OCI-LY1 (cell line): ENCODE measurements at regions not wholly inside any gene's neighbourhood (a gene's known extent, or its start where the extent isn't known, plus 50 kb on each side); places are given as distances from the start of the nearest gene placed in this dataset.
"Not testable (repeated sequence)": the region's sequence is repeated elsewhere in the genome, so short reads cannot be mapped to it uniquely, and the experiment has no call there.

Experiments
- H2AFZ ChIP-seq: fragments of 200-600 bp; sonication (generic), shearing (Covaris generic); 2 replicates; pipeline ENCODE4 v1.6.0; 2014; ENCODE audit warnings: antibody characterized with exemption, mild to moderate bottlenecking, low read length
- H3F3A ChIP-seq: fragments of 200-600 bp; sonication (generic), shearing (Covaris generic); 2 replicates; pipeline ENCODE4 v1.6.0; 2014; ENCODE audit warnings: mild to moderate bottlenecking, antibody characterized with exemption, low read length, moderate library complexity; ENCODE audit not compliant: insufficient read depth
- H3K27ac ChIP-seq: fragments of 200-600 bp; sonication (generic); 2 replicates; pipeline ENCODE4 v1.5.1; 2014; ENCODE audit warnings: low read length, mixed run types, mild to moderate bottlenecking, low read depth; ENCODE audit not compliant: poor library complexity, severe bottlenecking
- H3K27me3 ChIP-seq: fragments of 200-600 bp; sonication (generic); 2 replicates; pipeline ENCODE4 v1.6.0; 2014; ENCODE audit warnings: antibody characterized with exemption, mild to moderate bottlenecking, low read length, moderate library complexity; ENCODE audit not compliant: insufficient read depth
- H3K36me3 ChIP-seq: fragments of 200-600 bp; sonication (generic); 2 replicates; pipeline ENCODE4 v1.6.1; 2014; ENCODE audit warnings: mild to moderate bottlenecking, antibody characterized with exemption, low read length, moderate library complexity, mixed read lengths; ENCODE audit not compliant: insufficient read depth
- H3K4me1 ChIP-seq: fragments of 200-600 bp; sonication (generic); 2 replicates; pipeline ENCODE4 v1.5.1; 2014; ENCODE audit warnings: mild to moderate bottlenecking, low read length, moderate library complexity; ENCODE audit not compliant: insufficient read depth, severe bottlenecking
- H3K4me2 ChIP-seq: fragments of 200-600 bp; sonication (generic), shearing (Covaris generic); 2 replicates; pipeline ENCODE4 v1.6.1; 2014; ENCODE audit warnings: low read length
- H3K4me3 ChIP-seq: fragments of 200-600 bp; sonication (generic); 2 replicates; pipeline ENCODE4 v1.5.1; 2014; ENCODE audit warnings: low read length, low read depth, mild to moderate bottlenecking, mixed read lengths; ENCODE audit not compliant: poor library complexity, severe bottlenecking
- H3K79me2 ChIP-seq: fragments of 200-600 bp; shearing (Covaris generic); 2 replicates; pipeline ENCODE4 v1.6.1; 2016; ENCODE audit warnings: mixed run types, low read length, mixed read lengths; ENCODE audit not compliant: insufficient read depth
- H3K9ac ChIP-seq: fragments of 200-600 bp; sonication (generic), shearing (Covaris generic); 2 replicates; pipeline ENCODE4 v1.6.1; 2014; ENCODE audit warnings: mild to moderate bottlenecking, low read length, mixed read lengths
- H3K9me2 ChIP-seq: fragments of 200-600 bp; sonication (generic), shearing (Covaris generic); 2 replicates; pipeline ENCODE4 v1.6.1; 2014; ENCODE audit warnings: low read depth, mild to moderate bottlenecking, low read length, mixed read lengths
- H3K9me3 ChIP-seq: fragments of 200-600 bp; shearing (Covaris generic); 2 replicates; pipeline ENCODE4 v1.6.1; 2014; ENCODE audit warnings: low read length, mixed read lengths
- H4K20me1 ChIP-seq: fragments of 200-600 bp; sonication (generic), shearing (Covaris generic); 2 replicates; pipeline ENCODE4 v1.6.0; 2016; ENCODE audit warnings: mild to moderate bottlenecking, low read length; ENCODE audit not compliant: insufficient read depth
- CTCF ChIP-seq: fragments of 200-600 bp; sonication (generic), shearing (Covaris generic); IDR thresholded peaks from 2 replicates; pipeline ENCODE4 v1.5.1; 2017; ENCODE audit warnings: mild to moderate bottlenecking, antibody characterized with exemption, low read length, moderate library complexity, mixed read lengths
- EZH2 ChIP-seq: fragments of 200-600 bp; sonication (generic), shearing (Covaris generic); IDR thresholded peaks from 2 replicates; pipeline ENCODE4 v1.8.0; 2017; ENCODE audit warnings: borderline replicate concordance, mixed run types, mild to moderate bottlenecking, antibody characterized with exemption, low read length, moderate library complexity, mixed read lengths

DNA sequence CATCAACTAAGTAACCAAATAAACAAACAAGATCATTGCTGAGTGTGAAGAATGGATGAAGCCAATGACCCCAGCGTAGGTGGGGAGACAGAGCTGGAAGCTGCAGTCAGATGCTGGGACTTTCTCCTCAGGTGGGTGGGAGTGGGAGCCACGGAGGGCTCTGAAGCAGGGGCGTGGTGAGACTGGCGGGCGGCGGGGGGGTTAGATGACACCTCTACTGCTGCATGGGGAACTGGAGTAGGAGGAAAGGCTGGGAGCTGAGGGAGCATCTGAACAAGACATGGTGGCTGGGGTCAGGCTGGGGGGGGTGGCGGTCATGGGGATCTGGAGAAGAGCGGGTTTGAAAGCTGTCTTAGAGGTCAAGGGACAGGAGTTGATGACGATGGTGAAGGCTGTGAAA lies 193.8 kb downstream of the C9orf50 start:
- TF ChIP-seq EZH2: no peak
- TF ChIP-seq CTCF: no peak
- Histone ChIP-seq H3K4me3 (no peak overlapping the region), H3K4me2 (no peak overlapping the region), H3K36me3 (no peaks in the 10 kb centered on the region), H3K9me3 (no peaks in the 10 kb centered on the region), H3K4me1 (peaks cover 5% of the 10 kb centered on the region), H2AFZ (no peak overlapping the region), H4K20me1 (no peaks in the 10 kb centered on the region), H3K9me2 (no peaks in the 10 kb centered on the region), H3K79me2 (no peaks in the 10 kb centered on the region), H3K27ac (no peak overlapping the region), H3F3A (no peaks in the 10 kb centered on the region), H3K27me3 (peaks cover 14% of the 10 kb centered on the region; the same call in 1 of the 2 replicates), H3K9ac (no peak overlapping the region)

DNA sequence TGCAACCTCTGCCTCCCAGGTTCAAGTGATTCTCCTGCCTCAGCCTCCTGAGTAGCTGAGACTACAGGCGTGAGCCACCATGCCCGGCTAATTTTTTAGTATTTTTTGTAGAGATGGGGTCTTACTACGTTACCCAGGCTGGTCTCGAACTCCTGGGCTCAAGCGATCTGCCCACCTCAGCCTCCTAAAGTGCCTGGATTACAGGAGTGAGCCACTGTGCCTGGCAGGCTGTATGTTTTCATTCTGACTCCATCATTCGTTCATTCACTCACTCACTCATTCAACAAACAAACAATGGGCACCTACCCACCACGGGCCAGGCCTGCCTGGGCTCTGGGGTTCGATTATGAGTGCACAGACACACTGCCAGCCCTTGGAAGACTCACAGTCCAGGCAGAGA lies 197.1 kb downstream of the C9orf50 start:
- H3K9ac ChIP-seq, H3K27me3 ChIP-seq, H3K4me2 ChIP-seq, H3K36me3 ChIP-seq, H4K20me1 ChIP-seq, H2AFZ ChIP-seq, H3K27ac ChIP-seq, H3F3A ChIP-seq, H3K9me3 ChIP-seq, H3K4me3 ChIP-seq, H3K79me2 ChIP-seq, H3K9me2 ChIP-seq, H3K4me1 ChIP-seq: not testable (repeated sequence)

GRCh38 chr9:129423216-129423615 lies 197.7 kb downstream of the C9orf50 start:
- H3K4me1 ChIP-seq: peaks cover 5% of the 10 kb centered on the region
- no peak overlapping the region for H3K4me3 ChIP-seq
- no peak overlapping the region for H2AFZ ChIP-seq
- no peak overlapping the region for H3K27ac ChIP-seq
- TF ChIP-seq EZH2: no peak
- no peak for TF ChIP-seq CTCF
- no peaks in the 10 kb centered on the region for H3K9me2 ChIP-seq
- no peak overlapping the region for H3K9ac ChIP-seq
- H3K9me3 ChIP-seq: no peaks in the 10 kb centered on the region
- no peaks in the 10 kb centered on the region for H3K79me2 ChIP-seq
- H3F3A ChIP-seq: no peaks in the 10 kb centered on the region
- H3K36me3 ChIP-seq: no peaks in the 10 kb centered on the region
- peaks cover 8% of the 10 kb centered on the region; the same call in 1 of the 2 replicates for H3K27me3 ChIP-seq
- no peak overlapping the region for H3K4me2 ChIP-seq
- H4K20me1 ChIP-seq: no peaks in the 10 kb centered on the region

DNA sequence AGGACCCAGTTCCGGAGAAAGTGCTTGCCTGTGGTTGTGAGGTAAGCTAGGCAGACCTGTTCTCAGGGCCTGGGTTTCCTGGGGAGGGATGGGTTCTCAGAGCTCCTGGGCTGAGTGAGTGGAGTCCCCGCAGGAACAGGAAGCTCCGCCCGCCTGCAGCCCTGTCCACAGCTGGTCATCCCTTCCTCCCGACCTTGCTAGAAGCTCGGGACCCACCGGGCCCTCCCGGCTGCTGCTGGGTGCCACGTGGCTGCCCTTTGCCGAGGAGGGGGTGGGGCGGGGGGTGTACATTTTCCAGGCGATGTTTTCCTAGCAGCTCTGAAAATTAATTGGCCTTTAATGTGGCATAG lies 198.1 kb downstream of the C9orf50 start:
- H3K4me2 ChIP-seq: no peak overlapping the region
- H3F3A ChIP-seq: no peaks in the 10 kb centered on the region
- H3K9ac ChIP-seq: no peak overlapping the region

More for the DNA sequence above, 198.1 kb downstream of the C9orf50 start:
- H4K20me1 ChIP-seq: no peaks in the 10 kb centered on the region
- TF ChIP-seq CTCF: no peak
- TF ChIP-seq EZH2: no peak
- no peaks in the 10 kb centered on the region for H3K9me2 ChIP-seq
- H3K9me3 ChIP-seq: no peaks in the 10 kb centered on the region
- no peaks in the 10 kb centered on the region for H3K36me3 ChIP-seq
- H3K27me3 ChIP-seq: peaks cover 5% of the 10 kb centered on the region; the same call in 1 of the 2 replicates
- H3K27ac ChIP-seq: no peak overlapping the region
- peaks cover 5% of the 10 kb centered on the region for H3K4me1 ChIP-seq
- H3K4me3 ChIP-seq: no peak overlapping the region
- H3K79me2 ChIP-seq: no peaks in the 10 kb centered on the region
- no peak overlapping the region for H2AFZ ChIP-seq
